GM19099 (cell line): ENCODE measurements at regions not wholly inside any gene's neighbourhood (a gene's known extent, or its start where the extent isn't known, plus 50 kb on each side); places are given as distances from the start of the nearest gene placed in this dataset.

Experiments
- POLR2A ChIP-seq: IDR thresholded peaks from 3 replicates; pipeline ENCODE4 v1.6.1; 2011; ENCODE audit warnings: low read depth; ENCODE audit not compliant: insufficient read length; ENCODE audit errors: extremely low read depth

GRCh38 chr12:131513606-131514005 lies 197.3 kb upstream of the SFSWAP start:
- no peak for TF ChIP-seq POLR2A

DNA sequence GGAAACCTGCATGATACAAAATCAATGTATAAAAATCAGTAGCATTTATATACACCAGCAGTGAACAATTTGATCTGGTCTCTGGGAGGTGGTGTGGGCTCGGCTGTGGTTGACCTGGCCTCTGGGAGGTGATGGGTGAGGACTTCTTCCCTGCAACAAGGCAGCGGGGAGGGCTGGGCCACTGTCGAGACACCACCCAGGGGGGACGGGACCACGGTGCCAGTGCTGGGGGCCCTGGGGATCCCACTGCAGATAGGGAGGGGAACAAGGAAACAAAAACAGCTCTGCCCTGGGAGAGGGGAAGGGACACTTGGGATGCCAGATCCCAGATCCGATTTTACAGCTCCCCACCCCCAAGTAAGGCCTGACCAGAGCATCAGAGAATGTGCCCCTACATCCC lies 189.6 kb upstream of the SFSWAP start:
- no peak for TF ChIP-seq POLR2A

DNA sequence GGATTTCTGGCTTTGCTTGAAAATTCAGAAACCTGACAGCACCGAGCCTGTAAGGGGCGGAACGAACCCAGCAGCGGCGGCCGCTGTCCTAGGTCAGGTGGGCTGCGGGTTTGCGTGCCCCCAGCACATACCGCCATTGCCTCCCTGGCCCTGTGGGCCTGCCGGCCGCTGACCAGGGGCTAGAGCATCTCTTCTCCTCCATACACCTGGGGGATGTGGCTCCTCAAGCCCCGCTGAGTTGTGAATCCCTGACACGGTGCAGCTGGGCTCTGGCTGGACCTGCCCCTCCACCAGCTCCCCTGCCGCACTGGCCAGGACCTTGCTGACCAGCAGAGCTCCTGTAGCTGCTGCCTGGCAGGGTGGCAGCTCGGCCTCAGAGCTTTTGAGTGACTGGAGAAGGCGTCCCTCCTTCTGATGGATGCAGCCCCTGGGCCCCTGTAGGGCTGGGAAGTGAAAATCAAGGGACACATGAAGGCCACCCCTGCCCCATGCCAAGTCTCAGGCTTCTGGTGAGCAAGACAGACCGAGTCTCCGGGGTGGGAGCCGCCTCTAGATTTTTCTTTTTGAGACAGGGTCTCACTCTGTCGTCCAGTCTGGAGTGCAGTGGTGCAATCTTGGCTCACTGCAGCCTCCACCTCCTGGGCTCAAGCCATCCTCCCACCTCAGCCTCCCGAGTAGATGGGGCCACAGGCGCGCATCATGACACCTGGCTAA lies 184.9 kb upstream of the SFSWAP start:
- no peak for TF ChIP-seq POLR2A

- no peak for TF ChIP-seq POLR2A
These were observed 183.8 kb upstream of the SFSWAP start for GRCh38 chr12:131527092-131527491.

GRCh38 chr12:131527736-131528135 lies 183.2 kb upstream of the SFSWAP start:
- no peak for TF ChIP-seq POLR2A

GRCh38 chr12:131528144-131528543 lies 182.7 kb upstream of the SFSWAP start:
- TF ChIP-seq POLR2A, result no peak

- TF ChIP-seq POLR2A, result no peak
These were observed 182.2 kb upstream of the SFSWAP start for GRCh38 chr12:131528667-131529066.

- TF ChIP-seq POLR2A, result no peak
These were observed 181.5 kb upstream of the SFSWAP start for GRCh38 chr12:131529196-131530040.

- TF ChIP-seq POLR2A, result no peak
These were observed 180.9 kb upstream of the SFSWAP start for GRCh38 chr12:131530041-131530332.

DNA sequence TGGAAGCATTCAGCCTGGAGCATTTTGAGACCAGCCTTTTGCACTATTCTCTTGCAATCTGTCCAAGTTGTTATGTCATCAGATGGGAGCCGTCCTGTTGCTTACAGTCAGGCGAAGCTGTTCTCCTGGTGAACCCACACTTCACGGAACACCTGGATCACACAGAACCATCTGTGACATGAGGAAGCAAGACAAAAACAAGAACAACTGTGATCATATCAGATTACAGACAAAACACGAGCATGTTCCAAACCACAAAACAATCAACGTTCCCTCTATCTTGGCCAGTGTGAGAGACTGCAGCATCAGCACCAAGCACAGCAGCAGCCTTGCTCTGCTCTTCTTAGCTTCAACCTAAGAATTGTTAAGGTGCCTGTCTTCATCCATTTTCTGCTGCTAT lies 180.5 kb upstream of the SFSWAP start:
- no peak for TF ChIP-seq POLR2A

GRCh38 chr12:131533139-131533538 lies 177.8 kb upstream of the SFSWAP start:
- TF ChIP-seq POLR2A, result no peak

DNA sequence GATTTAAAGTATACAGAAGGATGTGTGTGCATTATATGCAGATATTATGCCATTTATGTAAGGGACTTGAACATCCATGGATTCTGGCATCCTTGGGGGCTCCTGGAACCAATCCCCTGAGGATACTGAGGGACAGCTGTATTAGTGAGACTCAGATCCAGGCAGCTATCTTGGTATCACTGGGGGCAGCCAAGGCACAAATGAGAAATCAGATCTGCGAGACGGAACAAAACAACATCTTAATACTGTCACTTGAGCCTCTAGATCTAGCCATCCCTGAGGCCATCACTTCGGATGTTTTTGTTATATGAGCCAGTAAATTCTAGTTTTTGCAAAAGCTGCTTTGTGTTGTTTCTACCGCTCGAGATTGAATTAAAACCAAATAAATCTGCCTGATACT lies 175.1 kb upstream of the SFSWAP start:
- TF ChIP-seq POLR2A, result no peak

- TF ChIP-seq POLR2A, result no peak
These were observed 174.6 kb upstream of the SFSWAP start for GRCh38 chr12:131536337-131536736.

DNA sequence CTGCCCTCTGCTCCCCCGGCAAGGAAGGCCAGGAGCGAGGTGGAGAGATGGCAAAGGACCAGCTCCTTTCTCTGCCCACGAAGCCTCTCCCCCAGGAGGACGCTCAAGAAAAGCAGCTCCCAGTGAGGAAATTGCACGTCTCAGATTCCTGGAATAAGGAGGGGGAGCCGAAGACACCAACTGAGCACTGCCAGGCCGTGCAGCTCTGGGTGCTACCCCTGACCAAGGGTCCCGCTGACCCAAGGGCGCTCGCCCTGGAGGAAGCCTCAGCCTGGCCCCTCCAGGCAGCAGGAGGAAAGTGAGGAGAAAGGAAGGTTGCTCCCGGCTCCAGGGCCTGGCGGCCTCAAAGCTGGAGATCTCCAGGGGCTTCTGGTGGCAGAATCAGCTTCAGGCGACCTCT lies 174.1 kb upstream of the SFSWAP start:
- no peak for TF ChIP-seq POLR2A

- TF ChIP-seq POLR2A, result no peak
These were observed 173.5 kb upstream of the SFSWAP start for GRCh38 chr12:131537267-131537958.

GRCh38 chr12:131539381-131539780 lies 171.5 kb upstream of the SFSWAP start:
- TF ChIP-seq POLR2A, result no peak
